ENCODE measurements at regions not wholly inside any gene's neighbourhood (a gene's known extent, or its start where the extent isn't known, plus 50 kb on each side); places are given as distances from the start of the nearest gene placed in this dataset.

GRCh38 chr12:89172224-89172623 lies 180.1 kb downstream of the DUSP6 start:
- Histone ChIP-seq H3K27me3 (ENCODE audit: control insufficient read depth in 1 of 2, insufficient read depth in 2 of 2, low read length in 2 of 2) (no peaks in the 10 kb centered on the region), H3K4me3 (ENCODE audit: low read depth in 1 of 2, low read length in 2 of 2) (no peak overlapping the region), H3K4me1 (ENCODE audit: control insufficient read depth in 2 of 2, insufficient read depth in 2 of 2, low read length in 1 of 2) (no peaks in the 10 kb centered on the region), H3K9me3 (ENCODE audit: control insufficient read depth in 2 of 2, insufficient read depth in 1 of 2, low read depth in 1 of 2, low read length in 1 of 2) (no peaks in the 10 kb centered on the region), H3K27ac (ENCODE audit: low read depth in 2 of 2, low read length in 1 of 2) (no peak overlapping the region), H3K36me3 (ENCODE audit: control insufficient read depth in 2 of 2, insufficient read depth in 2 of 2, low read length in 1 of 2) (no peaks in the 10 kb centered on the region)

GRCh38 chr12:89169321-89169720 lies 183.0 kb downstream of the DUSP6 start:
- H3K27ac ChIP-seq (ENCODE audit: low read depth in 2 of 2, low read length in 1 of 2) = no peak overlapping the region

GRCh38 chr12:89167986-89168385 lies 184.3 kb downstream of the DUSP6 start:
- no peaks in the 10 kb centered on the region for H3K4me1 ChIP-seq (ENCODE audit: control insufficient read depth in 2 of 2, insufficient read depth in 2 of 2, low read length in 1 of 2)
- H3K4me3 ChIP-seq (ENCODE audit: low read depth in 1 of 2, low read length in 2 of 2) = no peak overlapping the region
- no peak overlapping the region for H3K27ac ChIP-seq (ENCODE audit: low read depth in 2 of 2, low read length in 1 of 2)
- no peaks in the 10 kb centered on the region for H3K9me3 ChIP-seq (ENCODE audit: control insufficient read depth in 2 of 2, insufficient read depth in 1 of 2, low read depth in 1 of 2, low read length in 1 of 2)
- 82 to 84% methylated on average over 3 of the region's 3 CpGs for WGBS, 2 donors
- H3K36me3 ChIP-seq (ENCODE audit: control insufficient read depth in 2 of 2, insufficient read depth in 2 of 2, low read length in 1 of 2) = no peaks in the 10 kb centered on the region
- no peaks in the 10 kb centered on the region for H3K27me3 ChIP-seq (ENCODE audit: control insufficient read depth in 1 of 2, insufficient read depth in 2 of 2, low read length in 2 of 2)

More at GRCh38 chr12:89169321-89169720, 183.0 kb downstream of the DUSP6 start:
- Histone ChIP-seq H3K4me1 (ENCODE audit: control insufficient read depth in 2 of 2, insufficient read depth in 2 of 2, low read length in 1 of 2) (no peaks in the 10 kb centered on the region), H3K9me3 (ENCODE audit: control insufficient read depth in 2 of 2, insufficient read depth in 1 of 2, low read depth in 1 of 2, low read length in 1 of 2) (no peaks in the 10 kb centered on the region), H3K36me3 (ENCODE audit: control insufficient read depth in 2 of 2, insufficient read depth in 2 of 2, low read length in 1 of 2) (no peaks in the 10 kb centered on the region), H3K4me3 (ENCODE audit: low read depth in 1 of 2, low read length in 2 of 2) (no peak overlapping the region), H3K27me3 (ENCODE audit: control insufficient read depth in 1 of 2, insufficient read depth in 2 of 2, low read length in 2 of 2) (no peaks in the 10 kb centered on the region)
- 82 to 91% methylated on average over 5 of the region's 5 CpGs for WGBS, 2 donors

GRCh38 chr12:89166525-89166934 lies 185.8 kb downstream of the DUSP6 start:
- Histone ChIP-seq H3K4me1 (ENCODE audit: control insufficient read depth in 2 of 2, insufficient read depth in 2 of 2, low read length in 1 of 2) (no peaks in the 10 kb centered on the region), H3K36me3 (ENCODE audit: control insufficient read depth in 2 of 2, insufficient read depth in 2 of 2, low read length in 1 of 2) (no peaks in the 10 kb centered on the region), H3K4me3 (ENCODE audit: low read depth in 1 of 2, low read length in 2 of 2) (no peak overlapping the region), H3K27ac (ENCODE audit: low read depth in 2 of 2, low read length in 1 of 2) (no peak overlapping the region), H3K27me3 (ENCODE audit: control insufficient read depth in 1 of 2, insufficient read depth in 2 of 2, low read length in 2 of 2) (no peaks in the 10 kb centered on the region), H3K9me3 (ENCODE audit: control insufficient read depth in 2 of 2, insufficient read depth in 1 of 2, low read depth in 1 of 2, low read length in 1 of 2) (no peaks in the 10 kb centered on the region)
- WGBS, 2 donors = 41 to 44% methylated on average over 1 of the region's 1 CpG

GRCh38 chr12:89166121-89166520 lies 186.2 kb downstream of the DUSP6 start:
- H3K9me3 ChIP-seq (ENCODE audit: control insufficient read depth in 2 of 2, insufficient read depth in 1 of 2, low read depth in 1 of 2, low read length in 1 of 2) = no peaks in the 10 kb centered on the region
- H3K4me3 ChIP-seq (ENCODE audit: low read depth in 1 of 2, low read length in 2 of 2) = no peak overlapping the region
- no peak overlapping the region for H3K27ac ChIP-seq (ENCODE audit: low read depth in 2 of 2, low read length in 1 of 2)
- 71 to 80% methylated on average over 1 of the region's 1 CpG for WGBS, 2 donors
- no peaks in the 10 kb centered on the region for H3K4me1 ChIP-seq (ENCODE audit: control insufficient read depth in 2 of 2, insufficient read depth in 2 of 2, low read length in 1 of 2)
- no peaks in the 10 kb centered on the region for H3K27me3 ChIP-seq (ENCODE audit: control insufficient read depth in 1 of 2, insufficient read depth in 2 of 2, low read length in 2 of 2)
- H3K36me3 ChIP-seq (ENCODE audit: control insufficient read depth in 2 of 2, insufficient read depth in 2 of 2, low read length in 1 of 2) = no peaks in the 10 kb centered on the region

- no peak overlapping the region for H3K4me3 ChIP-seq (ENCODE audit: low read depth in 1 of 2, low read length in 2 of 2)
- no peaks in the 10 kb centered on the region for H3K9me3 ChIP-seq (ENCODE audit: control insufficient read depth in 2 of 2, insufficient read depth in 1 of 2, low read depth in 1 of 2, low read length in 1 of 2)
- H3K27ac ChIP-seq (ENCODE audit: low read depth in 2 of 2, low read length in 1 of 2) = no peak overlapping the region
- H3K36me3 ChIP-seq (ENCODE audit: control insufficient read depth in 2 of 2, insufficient read depth in 2 of 2, low read length in 1 of 2) = no peaks in the 10 kb centered on the region
- no peaks in the 10 kb centered on the region for H3K4me1 ChIP-seq (ENCODE audit: control insufficient read depth in 2 of 2, insufficient read depth in 2 of 2, low read length in 1 of 2)
- no peaks in the 10 kb centered on the region for H3K27me3 ChIP-seq (ENCODE audit: control insufficient read depth in 1 of 2, insufficient read depth in 2 of 2, low read length in 2 of 2)
Measured at GRCh38 chr12:89165703-89166102, 186.6 kb downstream of the DUSP6 start.

GRCh38 chr12:89163918-89164317 lies 188.4 kb downstream of the DUSP6 start:
- no peaks in the 10 kb centered on the region for H3K9me3 ChIP-seq (ENCODE audit: control insufficient read depth in 2 of 2, insufficient read depth in 1 of 2, low read depth in 1 of 2, low read length in 1 of 2)
- H3K27ac ChIP-seq (ENCODE audit: low read depth in 2 of 2, low read length in 1 of 2) = no peak overlapping the region
- no peaks in the 10 kb centered on the region for H3K36me3 ChIP-seq (ENCODE audit: control insufficient read depth in 2 of 2, insufficient read depth in 2 of 2, low read length in 1 of 2)
- 47 to 59% methylated on average over 1 of the region's 1 CpG for WGBS, 2 donors
- no peak overlapping the region for H3K4me3 ChIP-seq (ENCODE audit: low read depth in 1 of 2, low read length in 2 of 2)
- no peaks in the 10 kb centered on the region for H3K4me1 ChIP-seq (ENCODE audit: control insufficient read depth in 2 of 2, insufficient read depth in 2 of 2, low read length in 1 of 2)
- no peaks in the 10 kb centered on the region for H3K27me3 ChIP-seq (ENCODE audit: control insufficient read depth in 1 of 2, insufficient read depth in 2 of 2, low read length in 2 of 2)

- no peaks in the 10 kb centered on the region for H3K36me3 ChIP-seq (ENCODE audit: control insufficient read depth in 2 of 2, insufficient read depth in 2 of 2, low read length in 1 of 2)
- H3K9me3 ChIP-seq (ENCODE audit: control insufficient read depth in 2 of 2, insufficient read depth in 1 of 2, low read depth in 1 of 2, low read length in 1 of 2) = no peaks in the 10 kb centered on the region
- WGBS, 2 donors = 38 to 52% methylated on average over 3 of the region's 3 CpGs
- H3K4me1 ChIP-seq (ENCODE audit: control insufficient read depth in 2 of 2, insufficient read depth in 2 of 2, low read length in 1 of 2) = no peaks in the 10 kb centered on the region
- H3K4me3 ChIP-seq (ENCODE audit: low read depth in 1 of 2, low read length in 2 of 2) = no peak overlapping the region
- no peaks in the 10 kb centered on the region for H3K27me3 ChIP-seq (ENCODE audit: control insufficient read depth in 1 of 2, insufficient read depth in 2 of 2, low read length in 2 of 2)
- peak overlapping the region; percentile 44 to 83 for H3K27ac ChIP-seq (ENCODE audit: low read depth in 2 of 2, low read length in 1 of 2)
Measured at GRCh38 chr12:89162589-89163261, 189.6 kb downstream of the DUSP6 start.

GRCh38 chr12:89161557-89161956 lies 190.7 kb downstream of the DUSP6 start:
- H3K4me1 ChIP-seq (ENCODE audit: control insufficient read depth in 2 of 2, insufficient read depth in 2 of 2, low read length in 1 of 2) = no peaks in the 10 kb centered on the region
- no peaks in the 10 kb centered on the region for H3K9me3 ChIP-seq (ENCODE audit: control insufficient read depth in 2 of 2, insufficient read depth in 1 of 2, low read depth in 1 of 2, low read length in 1 of 2)
- no peaks in the 10 kb centered on the region for H3K36me3 ChIP-seq (ENCODE audit: control insufficient read depth in 2 of 2, insufficient read depth in 2 of 2, low read length in 1 of 2)
- H3K27ac ChIP-seq (ENCODE audit: low read depth in 2 of 2, low read length in 1 of 2) = no peak overlapping the region
- WGBS, 2 donors = 88 to 90% methylated on average over 3 of the region's 3 CpGs
- H3K4me3 ChIP-seq (ENCODE audit: low read depth in 1 of 2, low read length in 2 of 2) = no peak overlapping the region
- H3K27me3 ChIP-seq (ENCODE audit: control insufficient read depth in 1 of 2, insufficient read depth in 2 of 2, low read length in 2 of 2) = no peaks in the 10 kb centered on the region

- Histone ChIP-seq H3K27ac (ENCODE audit: low read depth in 2 of 2, low read length in 1 of 2) (peak overlapping the region in 1 of 2 donors; percentile 7), H3K36me3 (ENCODE audit: control insufficient read depth in 2 of 2, insufficient read depth in 2 of 2, low read length in 1 of 2) (no peaks in the 10 kb centered on the region), H3K9me3 (ENCODE audit: control insufficient read depth in 2 of 2, insufficient read depth in 1 of 2, low read depth in 1 of 2, low read length in 1 of 2) (no peaks in the 10 kb centered on the region), H3K4me3 (ENCODE audit: low read depth in 1 of 2, low read length in 2 of 2) (no peak overlapping the region), H3K4me1 (ENCODE audit: control insufficient read depth in 2 of 2, insufficient read depth in 2 of 2, low read length in 1 of 2) (no peaks in the 10 kb centered on the region), H3K27me3 (ENCODE audit: control insufficient read depth in 1 of 2, insufficient read depth in 2 of 2, low read length in 2 of 2) (no peaks in the 10 kb centered on the region)
- WGBS, 2 donors = 17 to 23% methylated on average over 5 of the region's 5 CpGs
Measured at GRCh38 chr12:89160716-89161123, 191.6 kb downstream of the DUSP6 start.
